ENCODE measurements at regions not wholly inside any gene's neighbourhood (a gene's known extent, or its start where the extent isn't known, plus 50 kb on each side); places are given as distances from the start of the nearest gene placed in this dataset.

- no peak for TF ChIP-seq CTCF (IDR thresholded peaks at IDR 0.05; ENCODE audit: borderline replicate concordance, control extremely low read depth, extremely low read depth, insufficient read depth, missing control alignments)
These were observed 103.0 kb upstream of the STK17B start for GRCh38 chr2:196274387-196274809.

GRCh38 chr2:196275646-196276352 lies 104.4 kb upstream of the STK17B start:
- no peak for TF ChIP-seq CTCF (IDR thresholded peaks at IDR 0.05; ENCODE audit: borderline replicate concordance, control extremely low read depth, extremely low read depth, insufficient read depth, missing control alignments)
- no peak for DNase-seq (ENCODE audit: low spot score)
- in situ Hi-C loops (cut with MboI; ENCODE audit: low sequenced_read_pairs, unreplicated experiment) = loop anchor here (10.0 kb wide), 2 partner anchors 101 to 191 kb away; partner anchors contain the start of gene STK17B

More at GRCh38 chr2:196274387-196274809, 103.0 kb upstream of the STK17B start:
- in situ Hi-C loops (cut with MboI; ENCODE audit: low sequenced_read_pairs, unreplicated experiment) = loop anchor here (10.0 kb wide), 2 partner anchors 100 to 190 kb away; partner anchors contain the start of gene STK17B
- DNase-seq (ENCODE audit: low spot score) = peak; percentile 26

GRCh38 chr2:196276421-196276820 lies 105.0 kb upstream of the STK17B start:
- in situ Hi-C loops (cut with MboI; ENCODE audit: low sequenced_read_pairs, unreplicated experiment) = loop anchor here (10.0 kb wide), 2 partner anchors 102 to 192 kb away; partner anchors contain the start of gene STK17B

GRCh38 chr2:196277002-196277401 lies 105.6 kb upstream of the STK17B start:
- in situ Hi-C loops (cut with MboI; ENCODE audit: low sequenced_read_pairs, unreplicated experiment) = loop anchor here (10.0 kb wide), 2 partner anchors 102 to 192 kb away; partner anchors contain the start of gene STK17B
- peak; percentile 41 for TF ChIP-seq CTCF (IDR thresholded peaks at IDR 0.05; ENCODE audit: borderline replicate concordance, control extremely low read depth, extremely low read depth, insufficient read depth, missing control alignments)
- DNase-seq (ENCODE audit: low spot score) = peak; percentile 57

More at GRCh38 chr2:196276421-196276820, 105.0 kb upstream of the STK17B start:
- no peak for DNase-seq (ENCODE audit: low spot score)
- no peak for TF ChIP-seq CTCF (IDR thresholded peaks at IDR 0.05; ENCODE audit: borderline replicate concordance, control extremely low read depth, extremely low read depth, insufficient read depth, missing control alignments)

GRCh38 chr2:196278491-196278911 lies 107.1 kb upstream of the STK17B start:
- in situ Hi-C loops (cut with MboI; ENCODE audit: low sequenced_read_pairs, unreplicated experiment) = loop anchor here (10.0 kb wide), 2 partner anchors 104 to 194 kb away; partner anchors contain the start of gene STK17B
- no peak for TF ChIP-seq CTCF (IDR thresholded peaks at IDR 0.05; ENCODE audit: borderline replicate concordance, control extremely low read depth, extremely low read depth, insufficient read depth, missing control alignments)
- no peak for DNase-seq (ENCODE audit: low spot score)

- no peak for DNase-seq (ENCODE audit: low spot score)
- in situ Hi-C loops (cut with MboI; ENCODE audit: low sequenced_read_pairs, unreplicated experiment) = loop anchor here (10.0 kb wide), 2 partner anchors 105 to 195 kb away; partner anchors contain the start of gene STK17B
- no peak for TF ChIP-seq CTCF (IDR thresholded peaks at IDR 0.05; ENCODE audit: borderline replicate concordance, control extremely low read depth, extremely low read depth, insufficient read depth, missing control alignments)
These were observed 108.2 kb upstream of the STK17B start for GRCh38 chr2:196279541-196279940.

All from GM13976 (cell line).